ACHN (cell line): ENCODE measurements at regions not wholly inside any gene's neighbourhood (a gene's known extent, or its start where the extent isn't known, plus 50 kb on each side); places are given as distances from the start of the nearest gene placed in this dataset.

Experiments
- DNase-seq: peaks from one replicate; pipeline ENCODE4 v3.0.0-alpha.2; 2015
- in situ Hi-C: cut with HindIII; loops from 2 replicates; pipeline ENCODE4 v1.10.0; 2017; ENCODE audit warnings: low sequenced_read_pairs, low pct_ligation_motif_present, low pct_unique_long_range_greater_than_20kb

GRCh38 chr15:77786956-77787355 is 154.2 kb upstream of the LINGO1 start:
- DNase-seq, result no peak
- in situ Hi-C loops, result no loop called here

- DNase-seq, result no peak
- in situ Hi-C loops, result no loop called here
These were observed 153.6 kb upstream of the LINGO1 start for GRCh38 chr15:77786181-77786890.

- DNase-seq, result peak; percentile 5
- in situ Hi-C loops, result no loop called here
These were observed 151.9 kb upstream of the LINGO1 start for GRCh38 chr15:77784361-77785292.

- in situ Hi-C loops, result no loop called here
- no peak for DNase-seq
These were observed 150.9 kb upstream of the LINGO1 start for GRCh38 chr15:77783636-77784035.

- DNase-seq, result no peak
- in situ Hi-C loops, result no loop called here
These were observed 150.0 kb upstream of the LINGO1 start for GRCh38 chr15:77782691-77783090.

GRCh38 chr15:77781946-77782240 is 149.2 kb upstream of the LINGO1 start:
- no peak for DNase-seq
- in situ Hi-C loops, result no loop called here

GRCh38 chr15:77781151-77781945 is 148.6 kb upstream of the LINGO1 start:
- DNase-seq, result no peak
- in situ Hi-C loops, result no loop called here

GRCh38 chr15:77778802-77779201 is 146.1 kb upstream of the LINGO1 start:
- in situ Hi-C loops, result no loop called here

GRCh38 chr15:77775837-77776236 is 143.1 kb upstream of the LINGO1 start:
- DNase-seq, result no peak
- in situ Hi-C loops, result no loop called here

More at GRCh38 chr15:77778802-77779201, 146.1 kb upstream of the LINGO1 start:
- no peak for DNase-seq

- no peak for DNase-seq
- in situ Hi-C loops, result no loop called here
These were observed 142.7 kb upstream of the LINGO1 start for GRCh38 chr15:77775373-77775772.

GRCh38 chr15:77774350-77774749 is 141.6 kb upstream of the LINGO1 start:
- in situ Hi-C loops, result no loop called here
- DNase-seq, result no peak

- DNase-seq, result no peak
- in situ Hi-C loops, result no loop called here
These were observed 141.2 kb upstream of the LINGO1 start for GRCh38 chr15:77773903-77774302.

GRCh38 chr15:77772641-77773402 is 140.1 kb upstream of the LINGO1 start:
- DNase-seq, result no peak
- in situ Hi-C loops, result no loop called here

- in situ Hi-C loops, result no loop called here
- no peak for DNase-seq
These were observed 138.9 kb upstream of the LINGO1 start for GRCh38 chr15:77771616-77772015.

- in situ Hi-C loops, result no loop called here
- DNase-seq, result no peak
These were observed 137.0 kb upstream of the LINGO1 start for GRCh38 chr15:77769700-77770099.

GRCh38 chr15:77768521-77769078 is 135.9 kb upstream of the LINGO1 start:
- no peak for DNase-seq
- in situ Hi-C loops, result no loop called here

- DNase-seq, result no peak
- in situ Hi-C loops, result no loop called here
These were observed 135.4 kb upstream of the LINGO1 start for GRCh38 chr15:77768107-77768506.

GRCh38 chr15:77764095-77764494 is 131.4 kb upstream of the LINGO1 start:
- DNase-seq, result no peak

More at GRCh38 chr15:77764095-77764494, 131.4 kb upstream of the LINGO1 start:
- in situ Hi-C loops, result no loop called here
